OCI-LY3 (cell line): ENCODE measurements at regions not wholly inside any gene's neighbourhood (a gene's known extent, or its start where the extent isn't known, plus 50 kb on each side); places are given as distances from the start of the nearest gene placed in this dataset.

Source experiments
- H2AFZ ChIP-seq: fragments of 200-600, 300-600 bp; shearing (Covaris generic); 2 replicates; pipeline ENCODE4 v1.6.0; 2014; ENCODE audit warnings: antibody characterized with exemption, low read depth, low read length
- H3K27ac ChIP-seq: fragments of 200-600, 300-600 bp; sonication (generic); 2 replicates; pipeline ENCODE4 v1.5.1; 2014; ENCODE audit warnings: mild to moderate bottlenecking, low read length, moderate library complexity, mixed read lengths
- H3K27me3 ChIP-seq: fragments of 200-600, 300-600 bp; sonication (generic); 2 replicates; pipeline ENCODE4 v1.6.1; 2014; ENCODE audit warnings: low read depth, low read length, mixed read lengths
- H3K36me3 ChIP-seq: fragments of 200-600, 300-600 bp; sonication (generic); replicated peaks from 2 replicates; pipeline ENCODE3; 2014; ENCODE audit warnings: low read depth, low read length, mixed read lengths
- H3K4me1 ChIP-seq: fragments of 300-600, 200-600 bp; sonication (generic); 2 replicates; pipeline ENCODE4 v1.6.1; 2014; ENCODE audit warnings: low read length, mixed read lengths
- H3K4me2 ChIP-seq: fragments of 200-600, 300-600 bp; sonication (generic); 2 replicates; pipeline ENCODE4 v1.6.1; 2014; ENCODE audit warnings: low read length, mixed read lengths
- H3K4me3 ChIP-seq: fragments of 300-600, 200-600 bp; sonication (generic); 2 replicates; pipeline ENCODE4 v1.5.1; 2014; ENCODE audit warnings: antibody characterized with exemption, mild to moderate bottlenecking, low read length, moderate library complexity
- H3K79me2 ChIP-seq: fragments of 300-600, 200-600 bp; shearing (Covaris generic); 2 replicates; pipeline ENCODE4 v1.6.1; 2014; ENCODE audit warnings: mild to moderate bottlenecking, low read length, mixed read lengths
- H3K9ac ChIP-seq: fragments of 300-600, 200-600 bp; shearing (Covaris generic); 2 replicates; pipeline ENCODE4 v1.6.0; 2014; ENCODE audit warnings: mild to moderate bottlenecking, low read length, moderate library complexity
- H3K9me3 ChIP-seq: fragments of 200-600, 300-600 bp; shearing (Covaris generic); 2 replicates; pipeline ENCODE4 v1.6.1; 2014; ENCODE audit warnings: low read length, mixed read lengths; ENCODE audit not compliant: insufficient read depth
- H4K20me1 ChIP-seq: fragments of 200-600, 300-600 bp; sonication (generic); 2 replicates; pipeline ENCODE4 v1.6.1; 2016; ENCODE audit warnings: low read length, mixed read lengths; ENCODE audit not compliant: insufficient read depth
- CTCF ChIP-seq: fragments of 200-600, 300-600 bp; sonication (generic); IDR thresholded peaks from 2 replicates; pipeline ENCODE4 v1.5.1; 2014; ENCODE audit warnings: antibody characterized with exemption, low read length, low read depth
- EZH2phosphoT487 ChIP-seq: fragments of 200-600 bp; shearing (Covaris generic); IDR thresholded peaks from 2 replicates; pipeline ENCODE4 v1.6.1; 2018; ENCODE audit warnings: antibody characterized with exemption, mixed run types, low read depth

GRCh38 chr9:118324706-118325105, 620.5 kb downstream of the TLR4 start:
- no peaks in the 10 kb centered on the region for H3K36me3 ChIP-seq
- H4K20me1 ChIP-seq: no peaks in the 10 kb centered on the region
- no peak overlapping the region for H3K27ac ChIP-seq
- H3K27me3 ChIP-seq: no peaks in the 10 kb centered on the region
- no peak overlapping the region for H3K9ac ChIP-seq
- no peak for TF ChIP-seq EZH2phosphoT487
- no peak for TF ChIP-seq CTCF
- no peaks in the 10 kb centered on the region for H3K79me2 ChIP-seq
- H3K4me2 ChIP-seq: no peak overlapping the region
- H3K4me3 ChIP-seq: no peak overlapping the region
- no peaks in the 10 kb centered on the region for H3K9me3 ChIP-seq
- no peak overlapping the region for H2AFZ ChIP-seq
- H3K4me1 ChIP-seq: no peaks in the 10 kb centered on the region

GRCh38 chr9:118325757-118326156, 621.6 kb downstream of the TLR4 start:
- H4K20me1 ChIP-seq: no peaks in the 10 kb centered on the region
- H3K27me3 ChIP-seq: no peaks in the 10 kb centered on the region
- no peaks in the 10 kb centered on the region for H3K79me2 ChIP-seq
- no peak for TF ChIP-seq CTCF
- no peak for TF ChIP-seq EZH2phosphoT487
- no peaks in the 10 kb centered on the region for H3K9me3 ChIP-seq
- no peak overlapping the region for H3K9ac ChIP-seq
- no peak overlapping the region for H3K4me3 ChIP-seq
- no peaks in the 10 kb centered on the region for H3K4me1 ChIP-seq
- H3K27ac ChIP-seq: no peak overlapping the region
- H3K4me2 ChIP-seq: no peak overlapping the region
- H3K36me3 ChIP-seq: no peaks in the 10 kb centered on the region
- H2AFZ ChIP-seq: no peak overlapping the region

- no peaks in the 10 kb centered on the region for H3K79me2 ChIP-seq
- H4K20me1 ChIP-seq: no peaks in the 10 kb centered on the region
- no peak overlapping the region for H3K9ac ChIP-seq
- TF ChIP-seq CTCF (no peak), EZH2phosphoT487 (no peak)
- no peak overlapping the region for H3K4me3 ChIP-seq
- H2AFZ ChIP-seq: no peak overlapping the region
- no peaks in the 10 kb centered on the region for H3K27me3 ChIP-seq
- no peaks in the 10 kb centered on the region for H3K4me1 ChIP-seq
- no peak overlapping the region for H3K4me2 ChIP-seq
- H3K9me3 ChIP-seq: no peaks in the 10 kb centered on the region
- no peak overlapping the region for H3K27ac ChIP-seq
- H3K36me3 ChIP-seq: no peaks in the 10 kb centered on the region
Observed at GRCh38 chr9:118326326-118326725, 622.1 kb downstream of the TLR4 start.

GRCh38 chr9:118330191-118330986, 626.2 kb downstream of the TLR4 start:
- Histone ChIP-seq H3K79me2 (no peaks in the 10 kb centered on the region), H4K20me1 (no peaks in the 10 kb centered on the region), H3K9ac (no peak overlapping the region), H3K4me3 (no peak overlapping the region), H3K27me3 (no peaks in the 10 kb centered on the region), H3K27ac (no peak overlapping the region), H2AFZ (no peak overlapping the region), H3K36me3 (no peaks in the 10 kb centered on the region), H3K9me3 (no peaks in the 10 kb centered on the region), H3K4me1 (no peaks in the 10 kb centered on the region), H3K4me2 (no peak overlapping the region)
- TF ChIP-seq EZH2phosphoT487 (no peak), CTCF (no peak)
